Common myeloid progenitor, CD34-positive (primary cell): ENCODE measurements at regions not wholly inside any gene's neighbourhood (a gene's known extent, or its start where the extent isn't known, plus 50 kb on each side); places are given as distances from the start of the nearest gene placed in this dataset.

Experiments
- CTCF ChIA-PET: fragments of 350-600 bp; sonication (Branson Sonifier 250); formaldehyde crosslinking; loops from one replicate; lab custom pipeline; 2021; ENCODE audit warnings: antibody characterized with exemption; lab: Charles Lee
- POLR2A ChIA-PET: fragments of 350-600 bp; sonication (Branson Sonifier 250); formaldehyde crosslinking; loops from one replicate; lab custom pipeline; 2021; ENCODE audit warnings: antibody characterized with exemption; lab: Charles Lee
- DNase-seq, 3 donors: peaks; one replicate each; pipeline versions ENCODE4 v3.0.0 to v3.0.0-alpha.2; 2013
- H3K27ac ChIP-seq, 2 experiments: 1 replicate in 1 of 2; 2 replicates in 1 of 2; pipeline ENCODE4 v1.7.0; 2013; ENCODE audit warnings: inconsistent platforms in 2 of 2, low read length in 2 of 2, mild to moderate bottlenecking in 2 of 2, low read depth in 1 of 2, moderate library complexity in 1 of 2; ENCODE audit not compliant: severe bottlenecking in 2 of 2, insufficient read depth in 1 of 2, poor library complexity in 1 of 2
- H3K27me3 ChIP-seq, 5 experiments: replicated peaks in 2 of 5; 1 replicate in 3 of 5; 2 replicates in 2 of 5; pipeline versions ENCODE4 v1.6.1 to v1.7.0; 2013; ENCODE audit warnings: low read length in 4 of 5, mild to moderate bottlenecking in 2 of 5, moderate library complexity in 2 of 5, inconsistent platforms in 1 of 5; ENCODE audit not compliant: insufficient read depth in 5 of 5, control insufficient read depth in 4 of 5
- H3K36me3 ChIP-seq, 4 experiments: 1 replicate in 2 of 4; 2 replicates in 2 of 4; pipeline versions ENCODE4 v1.6.1 to v1.7.0; 2013; ENCODE audit warnings: low read length in 3 of 4, control low read depth in 1 of 4, mild to moderate bottlenecking in 1 of 4; ENCODE audit not compliant: control insufficient read depth in 4 of 4, insufficient read depth in 4 of 4
- H3K4me1 ChIP-seq, 4 experiments: 1 replicate in 3 of 4; 2 replicates in 1 of 4; pipeline versions ENCODE4 v1.6.1 to v1.7.1; 2013; ENCODE audit warnings: low read length in 3 of 4, mild to moderate bottlenecking in 3 of 4, control low read depth in 1 of 4, inconsistent platforms in 1 of 4, moderate library complexity in 1 of 4; ENCODE audit not compliant: control insufficient read depth in 4 of 4, insufficient read depth in 4 of 4; ENCODE audit errors: control extremely low read depth in 1 of 4
- H3K4me3 ChIP-seq, 7 experiments: 1 replicate in 4 of 7; 2 replicates in 3 of 7; pipeline versions ENCODE4 v1.5.1 to v1.7.0; 2013; ENCODE audit warnings: mild to moderate bottlenecking in 7 of 7, low read length in 6 of 7, moderate library complexity in 6 of 7, inconsistent platforms in 2 of 7, low read depth in 2 of 7, control low read depth in 1 of 7; ENCODE audit not compliant: insufficient read depth in 4 of 7, control insufficient read depth in 1 of 7; ENCODE audit errors: extremely low read depth in 1 of 7
- H3K9me3 ChIP-seq, 5 experiments: 1 replicate in 4 of 5; 2 replicates in 1 of 5; pipeline versions ENCODE4 v1.6.1 to v1.7.1; 2013; ENCODE audit warnings: low read length in 4 of 5, mild to moderate bottlenecking in 2 of 5, inconsistent platforms in 1 of 5, low read depth in 1 of 5, moderate library complexity in 1 of 5; ENCODE audit not compliant: control insufficient read depth in 4 of 5, insufficient read depth in 2 of 5; ENCODE audit errors: control extremely low read depth in 1 of 5
- WGBS: methylation state at CpG from one replicate; pipeline ENCODE4 v1.1.5; 2013; ENCODE audit not compliant: insufficient coverage; 5-methylcytosine and 5-hydroxymethylcytosine counted together

DNA sequence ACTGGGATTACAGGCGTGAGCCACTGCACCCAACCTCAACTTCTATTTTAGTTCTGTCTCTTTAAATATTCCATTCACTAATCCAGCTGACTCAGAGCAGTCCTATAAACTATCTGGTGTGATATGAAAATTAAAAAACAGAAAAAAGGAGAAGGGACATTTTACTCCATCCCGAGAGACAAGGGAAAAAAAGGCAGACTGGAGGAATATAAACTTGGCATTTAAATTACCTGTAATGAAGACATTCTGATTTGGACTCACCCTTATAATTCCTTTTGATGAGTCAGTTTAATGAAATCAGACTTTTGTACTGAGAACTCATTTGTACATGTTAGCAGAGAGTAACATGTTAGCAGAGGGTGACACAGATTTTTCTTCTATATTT is 74.8 kb upstream of the RIOK3 start:
- H3K4me3 ChIP-seq, result no peak overlapping the region
- no peaks in the 10 kb centered on the region for H3K9me3 ChIP-seq
- peaks cover 0 to 6% (median 1%) of the 10 kb centered on the region in 4 experiments for H3K36me3 ChIP-seq
- ChIA-PET CTCF (interaction anchor here (0.7 to 3.5 kb wide), 24 partner anchors 14 to 401 kb away, joined by 3 to 14 read pairs (median 5); no protein-coding TSS in a partner anchor), POLR2A (interaction anchor here (0.6 kb wide), 1 partner anchor 244 kb away, joined by 5 read pairs; no protein-coding TSS in a partner anchor)
- H3K4me1 ChIP-seq, result no peaks in the 10 kb centered on the region
- WGBS, result 90% methylated on average over 2 of the region's 2 CpGs
- DNase-seq, result no peak
- no peak overlapping the region for H3K27ac ChIP-seq
- H3K27me3 ChIP-seq, result no peaks in the 10 kb centered on the region

DNA sequence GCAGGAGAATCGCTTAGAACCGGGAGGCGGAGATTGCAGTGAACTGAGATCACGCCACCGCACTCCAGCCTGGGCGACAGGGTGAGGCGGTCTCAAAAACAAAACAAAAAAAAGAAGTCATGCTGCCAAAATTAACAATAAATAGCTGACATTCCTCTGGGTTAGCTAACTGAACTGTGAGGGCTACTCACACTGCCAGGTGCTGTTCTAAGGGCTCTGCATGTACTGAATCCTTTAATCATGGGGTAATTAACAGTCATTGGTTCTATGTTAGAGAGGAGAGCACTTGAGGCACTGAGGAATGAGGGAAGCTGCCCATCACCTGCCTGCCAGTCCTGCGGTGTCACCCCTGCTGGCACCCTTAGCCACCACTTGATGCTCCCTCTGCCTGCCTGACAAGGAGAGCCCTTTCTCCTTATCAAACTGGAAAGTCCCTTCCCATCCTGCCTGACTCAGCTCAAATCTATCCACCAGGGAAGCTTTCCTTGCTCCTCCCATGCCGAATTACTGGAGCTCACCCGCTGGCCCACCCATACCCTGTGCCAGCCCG is 73.0 kb upstream of the RIOK3 start:
- Histone ChIP-seq H3K4me1 (no peaks in the 10 kb centered on the region), H3K27ac (no peak overlapping the region), H3K4me3 (no peak overlapping the region), H3K27me3 (no peaks in the 10 kb centered on the region), H3K9me3 (no peaks in the 10 kb centered on the region), H3K36me3 (peaks cover 0 to 11% (median 1%) of the 10 kb centered on the region in 4 experiments)
- no peak for DNase-seq
- ChIA-PET POLR2A (no interaction called here), CTCF (interaction anchor here (0.6 to 3.5 kb wide), 17 partner anchors 15 to 367 kb away, joined by 3 to 14 read pairs (median 6); no protein-coding TSS in a partner anchor)
- 93% methylated on average over 7 of the region's 11 CpGs for WGBS

DNA sequence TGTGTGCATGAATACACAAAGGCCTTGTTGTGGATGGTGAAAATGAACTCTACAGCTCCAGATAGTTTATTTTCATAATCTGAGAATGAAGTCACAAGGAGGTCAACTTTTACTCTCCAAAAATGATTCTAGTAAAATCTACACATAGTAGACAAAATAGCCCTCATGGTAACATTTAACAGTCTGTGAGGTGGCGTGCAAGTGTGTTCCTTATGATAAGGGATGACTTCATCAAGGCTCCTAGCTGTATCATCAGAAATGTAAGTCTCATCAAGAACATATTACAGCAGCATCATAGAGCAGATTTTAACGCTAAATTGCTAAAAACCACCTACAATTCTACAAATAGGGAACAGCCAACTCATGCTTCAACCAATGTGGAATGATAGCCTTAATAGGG is 72.3 kb upstream of the RIOK3 start:
- CTCF ChIA-PET, result interaction anchor here (0.7 to 3.3 kb wide), 9 partner anchors 14 to 473 kb away, joined by 3 to 14 read pairs (median 6); no protein-coding TSS in a partner anchor
- Histone ChIP-seq H3K36me3 (peaks cover 0 to 11% (median 1%) of the 10 kb centered on the region in 4 experiments), H3K27me3 (no peaks in the 10 kb centered on the region), H3K4me1 (peaks cover 0 to 2% (median 0%) of the 10 kb centered on the region in 4 experiments), H3K27ac (no peak overlapping the region), H3K9me3 (no peaks in the 10 kb centered on the region), H3K4me3 (no peak overlapping the region)
- DNase-seq, result peak in 1 of 3 donors; percentile 24
- POLR2A ChIA-PET, result no interaction called here
- no CpG with 5 or more reads among the region's 2 CpGs for WGBS

DNA sequence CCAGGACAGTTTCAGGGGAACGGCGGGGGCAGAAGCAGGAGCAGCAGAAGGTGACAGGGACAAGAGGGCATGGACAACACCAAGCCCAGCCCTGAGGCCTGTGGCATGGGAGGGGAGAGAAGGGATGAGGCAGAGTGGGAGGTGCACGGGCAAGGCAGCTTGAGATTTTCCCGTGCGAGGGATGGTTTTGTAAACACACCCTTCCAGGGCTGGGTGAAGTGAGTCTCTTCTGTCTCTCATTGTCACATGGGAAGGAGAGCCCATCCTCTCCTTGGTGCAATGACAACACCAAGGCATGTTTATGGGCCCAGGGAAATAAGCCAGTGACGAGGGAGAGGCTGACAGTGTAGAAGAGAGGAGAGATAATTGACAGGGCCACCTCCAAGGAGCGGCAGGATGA is 69.6 kb upstream of the RIOK3 start:
- POLR2A ChIA-PET, result no interaction called here

DNA sequence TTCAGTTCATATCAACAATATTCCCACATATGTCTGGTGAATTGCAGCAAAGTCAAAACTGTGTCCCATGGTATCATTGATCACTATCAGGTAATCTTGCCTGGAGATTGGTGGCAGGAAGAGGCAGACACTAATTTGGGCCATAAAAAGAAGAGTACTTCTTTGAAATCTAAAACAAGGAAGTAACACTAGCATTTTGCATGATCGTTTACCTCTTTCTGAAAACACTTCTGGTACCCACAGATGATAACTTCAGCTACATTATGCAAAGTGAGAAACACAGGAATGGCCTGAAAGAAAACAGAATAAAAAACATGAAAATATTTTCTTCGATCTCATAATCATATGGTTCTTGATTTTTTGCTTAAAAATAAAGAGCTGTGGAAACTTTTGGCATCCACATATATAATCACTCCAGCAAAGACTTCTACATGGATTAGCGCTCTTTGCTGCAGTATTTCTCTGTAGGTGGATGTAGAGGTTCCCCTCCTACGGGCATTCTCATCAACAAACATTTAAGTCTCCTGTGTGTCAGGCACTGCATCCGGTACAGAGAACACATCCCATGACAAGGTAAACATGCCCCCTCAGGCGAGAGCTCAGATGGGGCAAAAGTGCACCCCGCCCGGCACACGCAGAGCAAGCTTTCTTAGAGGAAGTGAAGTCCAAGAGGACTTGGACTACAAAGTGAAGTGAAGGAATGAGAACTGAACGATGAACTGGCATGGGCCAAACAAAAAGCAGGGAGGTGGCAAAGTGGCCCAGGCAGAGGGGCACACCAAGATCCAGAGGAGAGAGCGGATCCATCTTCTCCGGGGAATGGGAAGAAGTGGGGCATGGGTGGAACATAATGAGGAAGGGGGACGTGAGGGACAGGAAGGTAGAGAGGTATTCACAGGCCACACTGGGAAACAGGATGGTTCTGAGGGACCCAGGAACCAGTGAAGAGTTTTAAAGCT is 68.0 kb upstream of the RIOK3 start:
- Histone ChIP-seq H3K27me3 (no peaks in the 10 kb centered on the region), H3K4me3 (no peak overlapping the region), H3K9me3 (no peaks in the 10 kb centered on the region), H3K27ac (no peak overlapping the region), H3K4me1 (peaks cover 0 to 3% (median 1%) of the 10 kb centered on the region in 4 experiments), H3K36me3 (peaks cover 0 to 9% (median 0%) of the 10 kb centered on the region in 4 experiments)
- 98% methylated on average over 8 of the region's 13 CpGs for WGBS
- CTCF ChIA-PET, result interaction anchor here (1.3 to 1.4 kb wide), 2 partner anchors 9 to 353 kb away, joined by 3 to 4 read pairs; no protein-coding TSS in a partner anchor
- no peak for DNase-seq
- POLR2A ChIA-PET, result no interaction called here

More for the DNA sequence above, 69.6 kb upstream of the RIOK3 start:
- no peak for DNase-seq
- Histone ChIP-seq H3K36me3 (peaks cover 0 to 9% (median 0%) of the 10 kb centered on the region in 4 experiments), H3K27ac (no peak overlapping the region), H3K27me3 (no peaks in the 10 kb centered on the region), H3K4me3 (no peak overlapping the region), H3K4me1 (peaks cover 0 to 3% (median 1%) of the 10 kb centered on the region in 4 experiments), H3K9me3 (no peaks in the 10 kb centered on the region)
- 93% methylated on average over 5 of the region's 7 CpGs for WGBS
- CTCF ChIA-PET, result no interaction called here

DNA sequence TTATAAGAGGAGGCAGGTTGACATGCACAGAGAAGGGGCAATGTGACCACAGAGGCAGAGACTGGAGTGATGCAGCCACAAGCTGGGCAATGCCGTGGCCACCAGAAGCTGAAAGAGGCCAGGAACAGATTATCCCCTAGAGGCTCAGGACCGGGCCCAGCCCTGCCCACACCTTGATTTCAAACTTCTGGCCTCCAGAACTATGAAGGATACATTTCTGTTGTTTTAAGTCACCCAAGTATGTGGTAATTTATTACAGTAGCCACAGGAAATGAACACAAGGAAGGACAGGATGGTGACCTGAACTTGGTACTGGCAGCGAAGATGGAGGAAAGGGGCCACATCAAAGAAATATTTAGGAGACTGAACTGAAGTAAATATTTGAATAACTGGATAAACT is 66.8 kb upstream of the RIOK3 start:
- WGBS, result 100% methylated on average over 2 of the region's 3 CpGs
- Histone ChIP-seq H3K4me3 (no peak overlapping the region), H3K9me3 (no peaks in the 10 kb centered on the region), H3K4me1 (peaks cover 0 to 3% (median 1%) of the 10 kb centered on the region in 4 experiments), H3K27ac (no peak overlapping the region), H3K27me3 (no peaks in the 10 kb centered on the region), H3K36me3 (peaks cover 0 to 9% (median 0%) of the 10 kb centered on the region in 4 experiments)
- ChIA-PET CTCF (no interaction called here), POLR2A (no interaction called here)
- no peak for DNase-seq
